ENCODE measurements at regions not wholly inside any gene's neighbourhood (a gene's known extent, or its start where the extent isn't known, plus 50 kb on each side); places are given as distances from the start of the nearest gene placed in this dataset.
"Not testable (repeated sequence)": the region's sequence is repeated elsewhere in the genome, so short reads cannot be mapped to it uniquely, and the experiment has no call there.

- H3K9me3 ChIP-seq: peaks cover 5% of the 10 kb centered on the region; the same call in 1 of the 3 replicates
- H3K4me3 ChIP-seq: no peak overlapping the region
- 13% methylated on average over 2 of the region's 2 CpGs for WGBS (ENCODE audit: missing lambda C conversion rate)
- H3K4me2 ChIP-seq: no peak overlapping the region
- ATAC-seq (no peak), DNase-seq (ENCODE audit: low read depth in 1 of 2, low spot score in 1 of 2) (no peak), FAIRE-seq (no peak)
- ChIA-PET POLR2A (no interaction called here), CTCF (interaction anchor here (1.4 to 2.4 kb wide), 2 partner anchors 11 to 1856 kb away, joined by 4 to 6 read pairs; no protein-coding TSS in a partner anchor)
- no peaks in the 10 kb centered on the region for H3K4me1 ChIP-seq
- no peak overlapping the region for H3K27ac ChIP-seq
- TF ChIP-seq HES2 (IDR thresholded peaks at IDR 0.05) (no peak), MAZ (IDR thresholded peaks at IDR 0.05; ENCODE audit: borderline replicate concordance, low read depth, low read length) (no peak), POLR2AphosphoS2 (conservative IDR thresholded peaks at IDR 0.05; ENCODE audit: low read length) (no peak), CBX2 (IDR thresholded peaks at IDR 0.05; ENCODE audit: borderline replicate concordance, low read depth) (no peak), CBX8 (IDR thresholded peaks at IDR 0.05) (no peak), HOXB5 (CRISPR knock-in tag; IDR thresholded peaks at IDR 0.05) (no peak), RFX5 (IDR thresholded peaks at IDR 0.05) (no peak), HDAC2 (IDR thresholded peaks at IDR 0.05) (no peak), GATA3 (IDR thresholded peaks at IDR 0.05; ENCODE audit: borderline replicate concordance) (no peak), BHLHE40 (IDR thresholded peaks at IDR 0.05; ENCODE audit: low read depth, low read length) (no peak), POLR2A (IDR thresholded peaks at IDR 0.05; ENCODE audit: low read length) (no peak), EP300 (IDR thresholded peaks at IDR 0.05) (no peak)
- TF ChIP-seq, protein P1, sequence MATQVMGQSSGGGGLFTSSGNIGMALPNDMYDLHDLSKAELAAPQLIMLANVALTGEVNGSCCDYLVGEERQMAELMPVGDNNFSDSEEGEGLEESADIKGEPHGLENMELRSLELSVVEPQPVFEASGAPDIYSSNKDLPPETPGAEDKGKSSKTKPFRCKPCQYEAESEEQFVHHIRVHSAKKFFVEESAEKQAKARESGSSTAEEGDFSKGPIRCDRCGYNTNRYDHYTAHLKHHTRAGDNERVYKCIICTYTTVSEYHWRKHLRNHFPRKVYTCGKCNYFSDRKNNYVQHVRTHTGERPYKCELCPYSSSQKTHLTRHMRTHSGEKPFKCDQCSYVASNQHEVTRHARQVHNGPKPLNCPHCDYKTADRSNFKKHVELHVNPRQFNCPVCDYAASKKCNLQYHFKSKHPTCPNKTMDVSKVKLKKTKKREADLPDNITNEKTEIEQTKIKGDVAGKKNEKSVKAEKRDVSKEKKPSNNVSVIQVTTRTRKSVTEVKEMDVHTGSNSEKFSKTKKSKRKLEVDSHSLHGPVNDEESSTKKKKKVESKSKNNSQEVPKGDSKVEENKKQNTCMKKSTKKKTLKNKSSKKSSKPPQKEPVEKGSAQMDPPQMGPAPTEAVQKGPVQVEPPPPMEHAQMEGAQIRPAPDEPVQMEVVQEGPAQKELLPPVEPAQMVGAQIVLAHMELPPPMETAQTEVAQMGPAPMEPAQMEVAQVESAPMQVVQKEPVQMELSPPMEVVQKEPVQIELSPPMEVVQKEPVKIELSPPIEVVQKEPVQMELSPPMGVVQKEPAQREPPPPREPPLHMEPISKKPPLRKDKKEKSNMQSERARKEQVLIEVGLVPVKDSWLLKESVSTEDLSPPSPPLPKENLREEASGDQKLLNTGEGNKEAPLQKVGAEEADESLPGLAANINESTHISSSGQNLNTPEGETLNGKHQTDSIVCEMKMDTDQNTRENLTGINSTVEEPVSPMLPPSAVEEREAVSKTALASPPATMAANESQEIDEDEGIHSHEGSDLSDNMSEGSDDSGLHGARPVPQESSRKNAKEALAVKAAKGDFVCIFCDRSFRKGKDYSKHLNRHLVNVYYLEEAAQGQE (IDR thresholded peaks at IDR 0.05): no peak
Measured at GRCh38 chr15:20367093-20367492, 174.5 kb downstream of the GOLGA6L6 start.

DNA sequence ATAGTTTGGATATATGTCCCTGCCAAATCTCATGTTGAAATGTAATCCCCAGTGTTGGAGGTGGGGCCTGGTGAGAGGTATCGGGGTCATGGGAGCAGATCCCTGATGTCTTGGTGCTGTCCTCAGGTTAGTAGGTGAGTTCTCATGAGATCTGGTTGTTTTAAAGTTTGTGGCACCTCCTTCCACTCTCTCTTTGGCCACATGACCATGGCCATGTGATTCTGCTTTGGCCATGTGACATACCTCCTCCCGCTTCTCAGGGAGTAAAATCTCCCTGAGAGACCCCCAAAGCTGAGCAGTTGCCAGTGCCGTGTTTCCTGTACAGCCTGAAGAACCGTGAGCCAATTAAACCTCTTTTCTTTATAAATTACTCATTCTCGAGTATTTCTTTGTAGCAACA, 178.0 kb downstream of the GOLGA6L6 start:
- CTCF ChIA-PET: interaction anchor here (0.8 to 2.5 kb wide), 3 partner anchors 8 to 1901 kb away, joined by 3 to 13 read pairs (median 10); no protein-coding TSS in a partner anchor
- DNase-seq (ENCODE audit: low read depth in 1 of 2, low spot score in 1 of 2); POLR2A ChIA-PET: not testable (repeated sequence)

DNA sequence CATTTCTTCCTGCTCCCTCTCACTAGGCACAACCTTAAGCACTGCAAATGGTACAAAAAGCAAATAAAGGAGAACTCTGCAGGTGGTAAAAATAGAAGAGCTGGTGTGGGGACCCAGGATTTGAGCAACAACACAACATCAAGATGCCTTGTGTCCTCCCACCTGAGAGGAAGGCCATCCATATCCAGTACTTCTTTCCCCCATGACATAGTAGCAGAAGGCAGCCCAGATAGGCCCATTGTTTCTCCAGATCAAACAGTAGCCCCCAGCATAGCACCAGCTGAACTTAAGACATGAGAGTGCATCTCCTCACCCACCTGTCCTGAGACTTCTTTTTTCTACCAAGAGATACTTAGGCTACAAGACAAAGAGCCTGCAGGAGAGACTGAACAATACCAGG, 180.5 kb downstream of the GOLGA6L6 start:
- Histone ChIP-seq H3K9me3 (peaks cover 13% of the 10 kb centered on the region; the same call in 2 of the 3 replicates), H3K4me3 (no peak overlapping the region), H3K27ac (no peak overlapping the region), H3K4me2 (no peak overlapping the region), H3K4me1 (no peaks in the 10 kb centered on the region)
- FAIRE-seq (no peak), DNase-seq (ENCODE audit: low read depth in 1 of 2, low spot score in 1 of 2) (no peak), ATAC-seq (no peak)
- POLR2A ChIA-PET: no interaction called here
- CTCF ChIA-PET: interaction anchor here (1.0 to 3.3 kb wide), 2 partner anchors 923 to 1862 kb away, joined by 3 to 32 read pairs; no protein-coding TSS in a partner anchor
- TF ChIP-seq, protein P2, sequence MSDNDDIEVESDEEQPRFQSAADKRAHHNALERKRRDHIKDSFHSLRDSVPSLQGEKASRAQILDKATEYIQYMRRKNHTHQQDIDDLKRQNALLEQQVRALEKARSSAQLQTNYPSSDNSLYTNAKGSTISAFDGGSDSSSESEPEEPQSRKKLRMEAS (IDR thresholded peaks at IDR 0.05): no peak
- TF ChIP-seq TP53 (CRISPR knock-in tag; IDR thresholded peaks at IDR 0.05) (no peak), EHMT2 (IDR thresholded peaks at IDR 0.05; ENCODE audit: low read depth) (no peak), KDM1A (IDR thresholded peaks at IDR 0.05; ENCODE audit: low read depth) (no peak), CHD2 (IDR thresholded peaks at IDR 0.05; ENCODE audit: low read length, partially characterized antibody) (no peak), CBX2 (IDR thresholded peaks at IDR 0.05; ENCODE audit: borderline replicate concordance, low read depth) (no peak), MAZ (IDR thresholded peaks at IDR 0.05; ENCODE audit: borderline replicate concordance, low read depth, low read length) (no peak)

More for the DNA sequence above, 178.0 kb downstream of the GOLGA6L6 start:
- H3K9me3 ChIP-seq, H3K4me2 ChIP-seq, FAIRE-seq, ATAC-seq, H3K4me3 ChIP-seq, H3K4me1 ChIP-seq, H3K27ac ChIP-seq: not testable (repeated sequence)
- 15% methylated on average over 5 of the region's 5 CpGs for WGBS (ENCODE audit: missing lambda C conversion rate)
- TF ChIP-seq USF2 (IDR thresholded peaks at IDR 0.05) (peak; percentile 71), POLR2A (IDR thresholded peaks at IDR 0.05; ENCODE audit: low read length) (0 out of 2 replicates have a peak, but pooled peaks have one; percentile 3)

Data from A549 (cell line).